ENCODE measurements at regions not wholly inside any gene's neighbourhood (a gene's known extent, or its start where the extent isn't known, plus 50 kb on each side); places are given as distances from the start of the nearest gene placed in this dataset.

- TF ChIP-seq CTCF (conservative IDR thresholded peaks at IDR 0.05; ENCODE audit: low read length) (no peak), EZH2phosphoT487 (IDR thresholded peaks at IDR 0.05; ENCODE audit: borderline replicate concordance) (no peak)
Observed at GRCh38 chr3:87780811-87781210, 278.0 kb downstream of the CGGBP1 start.
